ENCODE measurements at regions not wholly inside any gene's neighbourhood (a gene's known extent, or its start where the extent isn't known, plus 50 kb on each side); places are given as distances from the start of the nearest gene placed in this dataset.
"Not testable (repeated sequence)": the region's sequence is repeated elsewhere in the genome, so short reads cannot be mapped to it uniquely, and the experiment has no call there.

DNA sequence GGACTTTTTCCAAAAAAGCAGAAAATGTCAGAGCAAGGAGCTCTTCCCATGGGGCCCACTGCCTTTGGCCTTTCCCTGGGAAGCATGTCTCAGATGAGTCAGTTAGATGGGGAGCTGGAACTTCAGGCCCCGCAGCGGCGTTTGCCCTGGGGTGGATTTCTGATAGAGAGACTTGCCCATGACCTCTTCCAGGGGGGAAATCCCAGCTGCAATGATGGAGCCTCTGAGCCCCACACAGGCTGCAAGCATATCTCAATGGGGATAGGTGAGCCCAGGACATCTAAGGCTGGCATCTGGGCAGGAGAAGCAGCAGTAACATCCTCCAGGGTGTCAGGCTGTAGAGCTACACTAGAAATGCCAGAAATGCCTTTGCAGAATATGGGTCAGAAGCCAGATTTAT, 269.2 kb upstream of the TCERG1L start:
- Histone ChIP-seq H3K27ac (no peak overlapping the region), H3K4me1 (no peaks in the 10 kb centered on the region), H3K27me3 (no peaks in the 10 kb centered on the region), H3K9me3 (no peaks in the 10 kb centered on the region), H3K4me3 (replicated peaks in 1 of 3) (no peak overlapping the region), H3K36me3 (no peaks in the 10 kb centered on the region)
- TF ChIP-seq, protein P1, sequence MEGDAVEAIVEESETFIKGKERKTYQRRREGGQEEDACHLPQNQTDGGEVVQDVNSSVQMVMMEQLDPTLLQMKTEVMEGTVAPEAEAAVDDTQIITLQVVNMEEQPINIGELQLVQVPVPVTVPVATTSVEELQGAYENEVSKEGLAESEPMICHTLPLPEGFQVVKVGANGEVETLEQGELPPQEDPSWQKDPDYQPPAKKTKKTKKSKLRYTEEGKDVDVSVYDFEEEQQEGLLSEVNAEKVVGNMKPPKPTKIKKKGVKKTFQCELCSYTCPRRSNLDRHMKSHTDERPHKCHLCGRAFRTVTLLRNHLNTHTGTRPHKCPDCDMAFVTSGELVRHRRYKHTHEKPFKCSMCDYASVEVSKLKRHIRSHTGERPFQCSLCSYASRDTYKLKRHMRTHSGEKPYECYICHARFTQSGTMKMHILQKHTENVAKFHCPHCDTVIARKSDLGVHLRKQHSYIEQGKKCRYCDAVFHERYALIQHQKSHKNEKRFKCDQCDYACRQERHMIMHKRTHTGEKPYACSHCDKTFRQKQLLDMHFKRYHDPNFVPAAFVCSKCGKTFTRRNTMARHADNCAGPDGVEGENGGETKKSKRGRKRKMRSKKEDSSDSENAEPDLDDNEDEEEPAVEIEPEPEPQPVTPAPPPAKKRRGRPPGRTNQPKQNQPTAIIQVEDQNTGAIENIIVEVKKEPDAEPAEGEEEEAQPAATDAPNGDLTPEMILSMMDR (IDR thresholded peaks at IDR 0.05): no peak
- no peak for TF ChIP-seq POLR2A (IDR thresholded peaks at IDR 0.05)
- DNase-seq: no peak
- 20 to 79% methylated on average over 1 to 2 of the region's 3 CpGs for WGBS, 2 donors
- intact Hi-C loops (cut with DNase I): no loop called here

DNA sequence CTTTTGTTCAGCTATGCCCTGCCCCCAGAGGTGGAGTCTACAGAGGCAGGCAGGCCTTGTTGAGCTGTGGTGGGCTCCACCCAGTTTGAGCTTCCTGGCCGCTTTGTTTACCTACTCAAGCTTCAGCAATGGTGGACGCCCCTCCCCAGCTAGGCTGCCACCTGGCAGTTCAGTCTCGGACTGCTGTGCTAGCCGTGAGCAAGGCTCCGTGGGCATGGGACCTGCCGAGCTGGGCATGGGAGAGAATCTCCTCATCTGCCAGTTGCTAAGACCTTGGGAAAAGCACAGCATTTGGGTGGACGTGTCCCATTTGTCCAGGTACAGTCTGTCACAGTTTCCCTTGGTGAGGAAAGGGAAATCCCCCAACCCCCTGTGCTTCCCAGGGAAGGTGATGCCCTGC, 270.0 kb upstream of the TCERG1L start:
- H3K9me3 ChIP-seq; DNase-seq; H3K27me3 ChIP-seq; H3K4me3 ChIP-seq (replicated peaks in 1 of 3); H3K36me3 ChIP-seq; H3K4me1 ChIP-seq; H3K27ac ChIP-seq; intact Hi-C loops (cut with DNase I): not testable (repeated sequence)
- 78 to 90% methylated on average over 3 of the region's 7 CpGs for WGBS, 2 donors

DNA sequence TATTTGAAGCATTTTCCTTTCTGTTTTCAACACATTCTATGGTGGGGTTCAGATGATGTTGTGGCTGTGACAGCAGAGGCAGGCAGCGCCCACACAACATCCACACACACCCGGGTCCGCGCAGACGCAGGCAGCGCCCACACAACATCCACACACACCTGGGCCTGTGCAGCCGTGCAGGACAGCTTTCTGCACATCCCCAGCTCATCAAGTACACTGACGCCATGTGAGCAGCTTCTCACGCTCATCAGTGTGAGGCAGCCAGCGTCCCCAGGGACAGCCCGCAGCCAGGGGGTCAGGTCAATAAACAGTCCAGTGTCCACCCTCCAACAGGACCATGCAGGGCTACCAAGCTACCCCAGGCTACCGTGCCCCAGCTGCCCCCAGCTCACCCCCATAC, 272.8 kb upstream of the TCERG1L start:
- Histone ChIP-seq H3K9me3 (no peaks in the 10 kb centered on the region), H3K27me3 (no peaks in the 10 kb centered on the region), H3K36me3 (no peaks in the 10 kb centered on the region), H3K27ac (no peak overlapping the region), H3K4me1 (no peaks in the 10 kb centered on the region), H3K4me3 (replicated peaks in 1 of 3) (no peak overlapping the region)
- WGBS, 2 donors: 86 to 94% methylated on average over 8 to 12 of the region's 12 CpGs
- intact Hi-C loops (cut with DNase I): no loop called here
- TF ChIP-seq, protein P1 (IDR thresholded peaks at IDR 0.05): no peak
- no peak for TF ChIP-seq POLR2A (IDR thresholded peaks at IDR 0.05)
- DNase-seq: no peak

DNA sequence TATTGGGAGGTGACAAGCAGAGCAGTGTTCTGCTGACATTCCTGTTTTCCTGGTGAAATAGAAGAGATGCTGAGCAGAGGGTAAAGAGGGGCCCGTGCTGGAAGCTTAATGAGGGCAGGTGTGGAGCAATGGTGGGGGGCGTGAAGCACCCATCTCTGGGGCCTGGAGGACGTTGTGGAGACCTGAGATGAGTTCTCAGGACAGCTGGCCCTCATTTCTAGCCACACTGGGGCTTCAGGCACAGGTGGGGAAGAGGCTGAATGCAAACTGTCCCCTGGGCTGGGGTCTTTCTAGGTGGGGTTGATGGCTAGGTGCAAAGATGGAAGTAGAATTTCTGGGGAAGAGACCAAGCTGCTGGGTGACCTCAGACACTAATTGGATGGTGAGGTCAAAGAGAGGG, 274.2 kb upstream of the TCERG1L start:
- Histone ChIP-seq H3K9me3 (no peaks in the 10 kb centered on the region), H3K4me3 (replicated peaks in 1 of 3) (no peak overlapping the region), H3K36me3 (no peaks in the 10 kb centered on the region), H3K27ac (no peak overlapping the region), H3K4me1 (no peaks in the 10 kb centered on the region), H3K27me3 (no peaks in the 10 kb centered on the region)
- intact Hi-C loops (cut with DNase I): no loop called here
- no peak for TF ChIP-seq POLR2A (IDR thresholded peaks at IDR 0.05)
- TF ChIP-seq, protein P1 (IDR thresholded peaks at IDR 0.05): no peak
- DNase-seq: no peak
- 70% methylated on average over 3 of the region's 3 CpGs for WGBS, 2 donors

DNA sequence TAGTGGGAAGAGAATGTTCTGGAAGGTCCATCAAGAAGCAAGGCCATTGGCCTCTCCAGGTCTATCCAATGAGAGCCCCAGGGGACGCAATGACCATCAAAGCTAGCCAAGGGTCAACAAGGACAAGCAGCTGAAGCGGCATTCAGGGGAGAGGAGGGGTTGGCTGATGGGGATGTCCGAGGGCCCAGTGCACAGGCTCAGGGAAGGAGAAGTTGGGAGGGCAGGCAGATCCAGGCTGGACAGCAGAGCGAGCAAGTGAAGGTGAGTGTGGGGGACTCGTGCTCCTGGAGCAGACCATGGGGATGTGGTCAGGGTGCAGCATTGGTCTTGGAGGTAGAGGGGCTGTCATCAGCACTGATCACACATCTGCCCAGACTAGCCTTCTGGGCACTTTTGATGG, 275.4 kb upstream of the TCERG1L start:
- H3K9me3 ChIP-seq: no peaks in the 10 kb centered on the region
- WGBS, 2 donors: 71 to 80% methylated on average over 5 of the region's 5 CpGs
- intact Hi-C loops (cut with DNase I): no loop called here
- no peak for DNase-seq
- H3K27me3 ChIP-seq: no peaks in the 10 kb centered on the region
- no peaks in the 10 kb centered on the region for H3K36me3 ChIP-seq
- no peak overlapping the region for H3K4me3 ChIP-seq (replicated peaks in 1 of 3)
- no peak overlapping the region for H3K27ac ChIP-seq
- H3K4me1 ChIP-seq: no peaks in the 10 kb centered on the region
- TF ChIP-seq, protein P1 (IDR thresholded peaks at IDR 0.05): no peak
- TF ChIP-seq POLR2A (IDR thresholded peaks at IDR 0.05): no peak

Measured in thyroid gland (tissue), 4 donors.